Glutamatergic neuron (in vitro differentiated cells): ENCODE measurements at regions not wholly inside any gene's neighbourhood (a gene's known extent, or its start where the extent isn't known, plus 50 kb on each side); places are given as distances from the start of the nearest gene placed in this dataset.
"Not testable (repeated sequence)": the region's sequence is repeated elsewhere in the genome, so short reads cannot be mapped to it uniquely, and the experiment has no call there.

Experiments
- DNase-seq: peaks from one replicate; pipeline ENCODE4 v3.0.0; 2022
- H3K27ac Mint-ChIP-seq: one replicate; pipeline ENCODE4 v1.8.0; 2020; ENCODE audit warnings: mild to moderate bottlenecking, mixed read lengths, inconsistent platforms; ENCODE audit not compliant: unreplicated experiment
- H3K27me3 Mint-ChIP-seq: one replicate; pipeline ENCODE4 v1.8.0; 2020; ENCODE audit warnings: mild to moderate bottlenecking, moderate library complexity, mixed read lengths, inconsistent platforms; ENCODE audit not compliant: unreplicated experiment
- H3K36me3 Mint-ChIP-seq: one replicate; pipeline ENCODE4 v1.8.0; 2020; ENCODE audit warnings: mild to moderate bottlenecking, mixed read lengths, inconsistent platforms; ENCODE audit not compliant: unreplicated experiment
- H3K4me1 Mint-ChIP-seq: one replicate; pipeline ENCODE4 v1.8.0; 2020; ENCODE audit warnings: mild to moderate bottlenecking, low read depth, mixed read lengths, inconsistent platforms; ENCODE audit not compliant: unreplicated experiment
- H3K4me3 Mint-ChIP-seq: one replicate; pipeline ENCODE4 v1.8.0; 2020; ENCODE audit warnings: mild to moderate bottlenecking, mixed read lengths, inconsistent platforms; ENCODE audit not compliant: unreplicated experiment
- H3K9me3 Mint-ChIP-seq: one replicate; pipeline ENCODE4 v1.8.0; 2020; ENCODE audit warnings: mild to moderate bottlenecking, moderate library complexity, mixed read lengths, inconsistent platforms; ENCODE audit not compliant: unreplicated experiment
- CTCF ChIP-seq: fragments of 200-600 bp; sonication (generic); IDR thresholded peaks from one replicate; pipeline ENCODE4 v1.5.0; 2021; ENCODE audit not compliant: partially characterized antibody, unreplicated experiment

DNA sequence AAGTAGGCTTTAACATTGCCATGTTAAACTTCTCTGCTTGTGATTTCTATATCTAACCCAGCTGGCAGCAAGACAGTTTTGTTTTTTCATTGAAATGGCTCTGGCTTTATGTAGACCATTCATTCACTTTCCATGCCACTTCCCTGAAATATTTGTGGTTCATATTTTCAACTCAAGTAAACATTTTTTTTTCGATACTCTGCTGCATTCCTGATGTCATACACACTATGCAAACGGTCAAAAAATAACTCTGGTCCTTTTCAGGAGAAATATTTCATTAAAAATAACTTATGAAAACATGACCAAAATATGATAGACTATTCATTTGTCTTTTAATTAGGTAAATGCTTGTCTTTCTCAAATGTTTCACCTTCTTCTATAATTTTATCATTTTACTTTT, 116.3 kb downstream of the USP22 start:
- H3K4me1 Mint-ChIP-seq: peaks cover 24% of the 10 kb centered on the region
- H3K9me3 Mint-ChIP-seq: no peaks in the 10 kb centered on the region
- no peak overlapping the region for H3K27ac Mint-ChIP-seq
- TF ChIP-seq CTCF: no peak
- H3K27me3 Mint-ChIP-seq: no peaks in the 10 kb centered on the region
- no peak overlapping the region for H3K4me3 Mint-ChIP-seq
- DNase-seq: no peak
- no peaks in the 10 kb centered on the region for H3K36me3 Mint-ChIP-seq

- no peak for DNase-seq
- Mint-ChIP-seq H3K27me3 (no peaks in the 10 kb centered on the region), H3K36me3 (no peaks in the 10 kb centered on the region), H3K4me1 (peaks cover 24% of the 10 kb centered on the region), H3K9me3 (no peaks in the 10 kb centered on the region), H3K4me3 (no peak overlapping the region), H3K27ac (no peak overlapping the region)
- no peak for TF ChIP-seq CTCF
These were observed 115.4 kb downstream of the USP22 start for GRCh38 chr17:20927308-20927977.

GRCh38 chr17:20929334-20929733, 113.5 kb downstream of the USP22 start:
- H3K27ac Mint-ChIP-seq: no peak overlapping the region
- no peak overlapping the region for H3K4me3 Mint-ChIP-seq
- no peaks in the 10 kb centered on the region for H3K36me3 Mint-ChIP-seq
- H3K9me3 Mint-ChIP-seq: no peaks in the 10 kb centered on the region
- no peak for TF ChIP-seq CTCF
- no peaks in the 10 kb centered on the region for H3K27me3 Mint-ChIP-seq
- H3K4me1 Mint-ChIP-seq: peaks cover 14% of the 10 kb centered on the region
- no peak for DNase-seq

- Mint-ChIP-seq H3K4me1 (peaks cover 9% of the 10 kb centered on the region), H3K36me3 (no peaks in the 10 kb centered on the region), H3K27ac (no peak overlapping the region), H3K9me3 (no peaks in the 10 kb centered on the region), H3K4me3 (no peak overlapping the region), H3K27me3 (no peaks in the 10 kb centered on the region)
- DNase-seq: no peak
- TF ChIP-seq CTCF: no peak
These were observed 112.6 kb downstream of the USP22 start for GRCh38 chr17:20930081-20930760.

GRCh38 chr17:20933040-20933439, 109.8 kb downstream of the USP22 start:
- not testable (repeated sequence) for H3K9me3 Mint-ChIP-seq, H3K27me3 Mint-ChIP-seq, DNase-seq, H3K36me3 Mint-ChIP-seq, H3K27ac Mint-ChIP-seq, H3K4me1 Mint-ChIP-seq, H3K4me3 Mint-ChIP-seq
